SK-N-MC (cell line): ENCODE measurements at regions not wholly inside any gene's neighbourhood (a gene's known extent, or its start where the extent isn't known, plus 50 kb on each side); places are given as distances from the start of the nearest gene placed in this dataset.
"Not testable (repeated sequence)": the region's sequence is repeated elsewhere in the genome, so short reads cannot be mapped to it uniquely, and the experiment has no call there.

ENCODE experiments used
- DNase-seq: peaks from one replicate; pipeline ENCODE4 v3.0.0-alpha.2; 2011; ENCODE audit warnings: low read depth, low spot score
- H3K27ac ChIP-seq: fragments of 200-600 bp; sonication (generic); 2 replicates; pipeline ENCODE4 v1.5.1; 2016; ENCODE audit warnings: mixed run types
- H3K36me3 ChIP-seq: fragments of 200-600 bp; sonication (generic); 2 replicates; pipeline ENCODE4 v1.6.1; 2017; ENCODE audit warnings: antibody characterized with exemption, low read length, mixed read lengths; ENCODE audit not compliant: insufficient read depth
- H3K4me3 ChIP-seq: fragments of 200-600 bp; sonication (generic); 2 replicates; pipeline ENCODE4 v1.5.1; 2016
- H3K9ac ChIP-seq: fragments of 200-600 bp; sonication (generic); 2 replicates; pipeline ENCODE4 v1.8.0; 2017; ENCODE audit warnings: mixed run types, mixed read lengths; ENCODE audit not compliant: insufficient read length
- H3K9me3 ChIP-seq: fragments of 200-600 bp; sonication (generic); 2 replicates; pipeline ENCODE4 v1.6.1; 2017; ENCODE audit warnings: low read depth, mild to moderate bottlenecking, antibody characterized with exemption, low read length, moderate library complexity, mixed read lengths
- EZH2 ChIP-seq: fragments of 200-600 bp; sonication (generic); IDR thresholded peaks from one replicate; pipeline ENCODE4 v1.6.1; 2017; ENCODE audit warnings: antibody characterized with exemption
- FOXP2 ChIP-seq: optimal IDR thresholded peaks from 2 replicates; pipeline ENCODE3; 2011; ENCODE audit warnings: mild to moderate bottlenecking, moderate library complexity; ENCODE audit not compliant: insufficient read depth; ENCODE audit errors: extremely low read length, control extremely low read depth
- POLR2AphosphoS5 ChIP-seq: IDR thresholded peaks from 2 replicates; pipeline ENCODE4 v1.6.1; 2012; ENCODE audit warnings: mild to moderate bottlenecking, low read depth, low read length, borderline replicate concordance

GRCh38 chr6:6866656-6867403 is 240.9 kb upstream of the RREB1 start:
- Histone ChIP-seq H3K36me3 (no peaks in the 10 kb centered on the region), H3K9me3 (no peaks in the 10 kb centered on the region), H3K9ac (no peak overlapping the region), H3K4me3 (no peak overlapping the region), H3K27ac (no peak overlapping the region)
- TF ChIP-seq FOXP2 (no peak), EZH2 (no peak), POLR2AphosphoS5 (no peak)
- DNase-seq = no peak

- Histone ChIP-seq H3K9me3 (no peaks in the 10 kb centered on the region), H3K36me3 (no peaks in the 10 kb centered on the region), H3K9ac (no peak overlapping the region), H3K27ac (no peak overlapping the region), H3K4me3 (no peak overlapping the region)
- no peak for DNase-seq
- TF ChIP-seq EZH2 (no peak), POLR2AphosphoS5 (no peak), FOXP2 (no peak)
These were observed 240.4 kb upstream of the RREB1 start for GRCh38 chr6:6867404-6867799.

- TF ChIP-seq FOXP2 (no peak), POLR2AphosphoS5 (no peak), EZH2 (no peak)
- Histone ChIP-seq H3K4me3 (no peak overlapping the region), H3K36me3 (no peaks in the 10 kb centered on the region), H3K9ac (no peak overlapping the region), H3K9me3 (no peaks in the 10 kb centered on the region), H3K27ac (no peak overlapping the region)
- no peak for DNase-seq
These were observed 238.7 kb upstream of the RREB1 start for GRCh38 chr6:6869094-6869493.

GRCh38 chr6:6870921-6871320 is 236.8 kb upstream of the RREB1 start:
- no peak for DNase-seq
- H3K9me3 ChIP-seq = no peaks in the 10 kb centered on the region
- no peak for TF ChIP-seq FOXP2
- no peak for TF ChIP-seq EZH2
- no peak overlapping the region for H3K4me3 ChIP-seq
- H3K36me3 ChIP-seq = no peaks in the 10 kb centered on the region
- H3K27ac ChIP-seq = no peak overlapping the region
- no peak overlapping the region for H3K9ac ChIP-seq

- no peak for DNase-seq
- H3K36me3 ChIP-seq = no peaks in the 10 kb centered on the region
These were observed 235.1 kb upstream of the RREB1 start for GRCh38 chr6:6872459-6873344.

GRCh38 chr6:6873778-6874177 is 234.0 kb upstream of the RREB1 start:
- 0 out of 2 replicates have a peak overlapping the region, but pooled peaks have one; percentile 82 for H3K27ac ChIP-seq

More at GRCh38 chr6:6872459-6873344, 235.1 kb upstream of the RREB1 start:
- TF ChIP-seq EZH2 (no peak), POLR2AphosphoS5 (no peak), FOXP2 (no peak)
- Histone ChIP-seq H3K4me3 (no peak overlapping the region), H3K27ac (peak overlapping the region; percentile 82), H3K9ac (no peak overlapping the region), H3K9me3 (no peaks in the 10 kb centered on the region)

GRCh38 chr6:6875818-6876470 is 231.8 kb upstream of the RREB1 start:
- Histone ChIP-seq H3K36me3 (no peaks in the 10 kb centered on the region), H3K9me3 (no peaks in the 10 kb centered on the region), H3K27ac (no peak overlapping the region), H3K9ac (no peak overlapping the region), H3K4me3 (no peak overlapping the region)
- no peak for DNase-seq
- TF ChIP-seq FOXP2 = no peak
- TF ChIP-seq EZH2 = no peak
- TF ChIP-seq POLR2AphosphoS5 = no peak

More at GRCh38 chr6:6873778-6874177, 234.0 kb upstream of the RREB1 start:
- no peaks in the 10 kb centered on the region for H3K9me3 ChIP-seq
- no peaks in the 10 kb centered on the region for H3K36me3 ChIP-seq
- TF ChIP-seq EZH2 (no peak), FOXP2 (no peak), POLR2AphosphoS5 (no peak)
- H3K9ac ChIP-seq = no peak overlapping the region
- H3K4me3 ChIP-seq = no peak overlapping the region
- no peak for DNase-seq

GRCh38 chr6:6877792-6878191 is 230.0 kb upstream of the RREB1 start:
- H3K36me3 ChIP-seq, H3K4me3 ChIP-seq, H3K9me3 ChIP-seq, DNase-seq, H3K27ac ChIP-seq, H3K9ac ChIP-seq: not testable (repeated sequence)
